Thyroid gland (tissue), 4 donors: ENCODE measurements at regions not wholly inside any gene's neighbourhood (a gene's known extent, or its start where the extent isn't known, plus 50 kb on each side); places are given as distances from the start of the nearest gene placed in this dataset.

Experiments
- CTCF ChIP-seq, 6 experiments: fragments of 200-600 bp in 3 of 6; fragments of 450-650 bp in 3 of 6; sonication (generic) in 3 of 6; IDR thresholded peaks; one replicate each; pipeline ENCODE4 v1.5.1; 2016 to 2019; ENCODE audit warnings: antibody characterized with exemption in 6 of 6, mild to moderate bottlenecking in 2 of 6, inconsistent platforms in 1 of 6, moderate library complexity in 1 of 6
- POLR2A ChIP-seq, 2 donors: fragments of 450-650 bp; IDR thresholded peaks; one replicate each; pipeline ENCODE4 v1.6.1; 2017; ENCODE audit warnings: antibody characterized with exemption in 2 of 2, mild to moderate bottlenecking in 2 of 2, moderate library complexity in 1 of 2

GRCh38 chr11:122232985-122233384, 117.0 kb upstream of the BLID start:
- TF ChIP-seq CTCF (IDR thresholded peaks at IDR 0.05) (no peak), POLR2A (IDR thresholded peaks at IDR 0.05) (no peak)
